ENCODE measurements at regions not wholly inside any gene's neighbourhood (a gene's known extent, or its start where the extent isn't known, plus 50 kb on each side); places are given as distances from the start of the nearest gene placed in this dataset.
A peak's percentile ranks its signal among the peaks of the same experiment; 100 is the strongest.
"Not testable (repeated sequence)": the region's sequence is repeated elsewhere in the genome, so short reads cannot be mapped to it uniquely, and the experiment has no call there.

GRCh38 chr12:9304540-9304939 lies 96.3 kb upstream of the PZP start:
- not testable (repeated sequence) for DNase-seq

- DNase-seq = not testable (repeated sequence)
These were observed 87.7 kb upstream of the PZP start for GRCh38 chr12:9295872-9296271.

- DNase-seq = not testable (repeated sequence)
These were observed 86.0 kb upstream of the PZP start for GRCh38 chr12:9294072-9294620.

- DNase-seq = not testable (repeated sequence)
These were observed 85.2 kb upstream of the PZP start for GRCh38 chr12:9293391-9293790.

- not testable (repeated sequence) for DNase-seq
These were observed 81.8 kb upstream of the PZP start for GRCh38 chr12:9289984-9290383.

GRCh38 chr12:9284724-9285123 lies 76.5 kb upstream of the PZP start:
- not testable (repeated sequence) for DNase-seq

- not testable (repeated sequence) for DNase-seq
These were observed 76.0 kb upstream of the PZP start for GRCh38 chr12:9284197-9284596.

- peak; percentile 46 to 75 for DNase-seq
These were observed 75.3 kb upstream of the PZP start for GRCh38 chr12:9283346-9284095.

GRCh38 chr12:9276990-9277389 lies 68.8 kb upstream of the PZP start:
- DNase-seq = no peak

- DNase-seq = no peak
These were observed 65.1 kb upstream of the PZP start for GRCh38 chr12:9273276-9273675.

GRCh38 chr12:9271875-9272274 lies 63.7 kb upstream of the PZP start:
- DNase-seq = no peak

GRCh38 chr12:9264546-9264945 lies 56.4 kb upstream of the PZP start:
- no peak for DNase-seq

- DNase-seq = no peak
These were observed 52.7 kb upstream of the PZP start for GRCh38 chr12:9260931-9261330.

GRCh38 chr12:9258676-9259075 lies 50.5 kb upstream of the PZP start:
- DNase-seq = no peak

All from SW 1271 (cell line).